C4-2B (cell line): ENCODE measurements at regions not wholly inside any gene's neighbourhood (a gene's known extent, or its start where the extent isn't known, plus 50 kb on each side); places are given as distances from the start of the nearest gene placed in this dataset.
"Not testable (repeated sequence)": the region's sequence is repeated elsewhere in the genome, so short reads cannot be mapped to it uniquely, and the experiment has no call there.

ENCODE experiments used
- H3K27ac ChIP-seq: fragments of 450-650 bp; 2 replicates; pipeline ENCODE4 v1.5.1; 2017
- CTCF ChIP-seq: fragments of 450-650 bp; conservative IDR thresholded peaks from 2 replicates; pipeline ENCODE4 v1.5.1; 2017; ENCODE audit warnings: mild to moderate bottlenecking
- ZFX ChIP-seq: fragments of 450-650 bp; IDR thresholded peaks from 2 replicates; pipeline ENCODE4 v1.6.1; 2017

- H3K27ac ChIP-seq = no peak overlapping the region
- TF ChIP-seq ZFX = no peak
These were observed 1490.3 kb downstream of the UQCRFS1 start for GRCh38 chr19:27722625-27723024.

DNA sequence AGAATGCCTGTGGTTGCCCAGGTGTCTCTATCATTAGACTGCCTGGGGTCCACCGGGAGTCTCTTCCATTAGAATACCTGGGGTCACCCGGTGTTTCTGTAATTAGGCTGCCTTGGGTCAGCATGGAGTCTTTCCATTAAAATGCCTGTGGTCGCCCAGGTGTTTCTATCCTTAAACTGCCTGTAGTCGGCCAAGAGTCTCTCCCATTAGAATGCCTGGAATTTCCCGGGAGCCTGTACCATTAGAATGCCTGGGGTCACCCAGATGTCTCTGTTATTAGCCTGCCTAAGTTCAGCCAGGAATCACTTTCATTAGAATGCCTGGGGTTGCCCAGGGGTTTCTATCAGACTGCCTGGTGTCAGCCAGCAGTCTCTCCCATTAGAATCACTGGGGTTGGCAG lies 1492.8 kb downstream of the UQCRFS1 start:
- H3K27ac ChIP-seq = no peak overlapping the region
- no peak for TF ChIP-seq CTCF
- no peak for TF ChIP-seq ZFX

DNA sequence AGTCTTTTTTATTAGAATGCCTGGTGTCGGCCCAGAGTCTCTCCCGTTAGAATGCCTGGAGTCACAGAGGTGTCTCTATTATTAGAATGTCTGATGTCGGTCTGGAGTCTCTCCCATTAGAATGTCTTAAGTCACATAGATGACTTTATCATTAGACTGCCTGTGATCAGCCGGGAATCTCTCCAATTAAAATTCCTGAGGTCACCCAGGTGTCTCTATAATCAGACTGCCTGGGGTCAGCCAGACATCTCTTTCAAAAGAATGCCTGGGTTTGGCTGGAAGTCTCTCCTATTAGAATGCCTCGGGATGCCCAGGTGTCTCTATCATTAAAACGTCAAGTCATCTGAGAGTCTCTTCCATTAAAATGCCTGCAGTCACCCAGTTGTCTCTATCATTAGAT lies 1493.9 kb downstream of the UQCRFS1 start:
- no peak for TF ChIP-seq ZFX
- TF ChIP-seq CTCF = no peak
- H3K27ac ChIP-seq = no peak overlapping the region

- no peak for TF ChIP-seq ZFX
- no peak for TF ChIP-seq CTCF
These were observed 1494.7 kb downstream of the UQCRFS1 start for GRCh38 chr19:27718234-27718633.

DNA sequence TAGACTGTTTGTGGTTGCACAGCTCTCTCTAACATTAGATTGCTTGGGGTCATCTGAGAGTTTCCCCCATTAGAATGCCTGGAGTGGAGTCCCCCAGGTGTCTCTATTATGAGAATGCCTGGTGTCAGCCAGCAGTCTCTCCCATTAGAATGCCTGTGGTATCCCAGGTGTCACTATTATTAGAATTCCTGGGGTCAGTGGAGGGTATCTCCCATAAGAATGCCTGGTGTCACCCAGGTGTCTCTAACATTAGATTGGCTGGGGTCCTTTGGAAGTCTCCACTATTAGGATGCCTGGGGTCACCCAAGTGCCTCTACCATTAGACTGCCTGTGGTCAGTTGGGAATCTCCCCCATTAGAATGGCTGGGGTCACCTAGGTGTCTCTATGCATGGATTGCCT lies 1495.1 kb downstream of the UQCRFS1 start:
- H3K27ac ChIP-seq = no peak overlapping the region

More at GRCh38 chr19:27718234-27718633, 1494.7 kb downstream of the UQCRFS1 start:
- H3K27ac ChIP-seq = no peak overlapping the region

DNA sequence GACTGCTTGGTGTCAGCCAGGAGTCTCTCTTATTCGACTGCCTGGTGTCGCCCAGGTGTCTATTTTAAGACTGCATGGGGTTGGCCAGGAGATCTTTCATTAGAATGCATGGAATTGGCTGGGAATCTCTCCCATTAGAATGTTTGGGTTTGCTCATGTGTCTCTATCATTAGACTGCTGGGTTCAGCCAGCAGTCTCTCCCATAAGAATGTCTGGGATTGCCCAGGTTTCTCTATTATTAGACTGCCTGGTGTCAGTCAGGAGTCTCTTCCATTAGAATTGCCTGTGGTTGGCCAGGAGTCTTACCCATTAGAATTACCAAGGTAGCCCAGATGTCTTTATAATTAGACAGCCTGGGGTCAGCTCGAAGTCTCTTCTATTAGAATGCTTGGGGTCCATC lies 1496.0 kb downstream of the UQCRFS1 start:
- TF ChIP-seq CTCF = no peak
- no peak for TF ChIP-seq ZFX
- no peak overlapping the region for H3K27ac ChIP-seq

More for the DNA sequence above, 1495.1 kb downstream of the UQCRFS1 start:
- TF ChIP-seq ZFX = no peak
- TF ChIP-seq CTCF = no peak

- no peak overlapping the region for H3K27ac ChIP-seq
- TF ChIP-seq ZFX (no peak), CTCF (no peak)
These were observed 1498.1 kb downstream of the UQCRFS1 start for GRCh38 chr19:27714857-27715256.

DNA sequence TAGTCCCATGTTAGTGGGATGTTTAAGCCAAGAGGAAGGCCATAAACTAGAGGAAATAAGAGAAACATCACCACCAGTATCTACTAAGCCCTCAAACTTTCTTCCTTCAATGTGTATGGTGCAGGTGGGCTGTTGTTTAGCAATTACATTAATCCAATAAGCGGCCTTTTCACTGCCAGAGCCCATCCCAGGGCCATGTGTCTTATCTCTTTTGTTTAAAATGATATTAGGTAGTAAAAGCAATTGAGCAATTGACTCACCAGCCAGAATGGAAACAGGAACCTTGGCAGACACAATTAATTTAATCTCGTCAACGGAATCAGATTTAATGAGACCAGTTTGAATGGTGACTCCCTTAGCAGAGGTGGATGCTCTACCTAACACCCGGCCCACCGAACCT lies 1503.5 kb downstream of the UQCRFS1 start:
- no peak overlapping the region for H3K27ac ChIP-seq
- TF ChIP-seq CTCF (no peak), ZFX (no peak)

- not testable (repeated sequence) for H3K27ac ChIP-seq
These were observed 1504.0 kb downstream of the UQCRFS1 start for GRCh38 chr19:27708986-27709385.

GRCh38 chr19:27707026-27707425 lies 1505.9 kb downstream of the UQCRFS1 start:
- not testable (repeated sequence) for H3K27ac ChIP-seq
